Iris pigment epithelial cell (primary cell): ENCODE measurements at regions not wholly inside any gene's neighbourhood (a gene's known extent, or its start where the extent isn't known, plus 50 kb on each side); places are given as distances from the start of the nearest gene placed in this dataset.

ENCODE experiments used
- DNase-seq: peaks from one replicate; pipeline ENCODE4 v3.0.0-alpha.2; 2011; ENCODE audit warnings: low read depth

DNA sequence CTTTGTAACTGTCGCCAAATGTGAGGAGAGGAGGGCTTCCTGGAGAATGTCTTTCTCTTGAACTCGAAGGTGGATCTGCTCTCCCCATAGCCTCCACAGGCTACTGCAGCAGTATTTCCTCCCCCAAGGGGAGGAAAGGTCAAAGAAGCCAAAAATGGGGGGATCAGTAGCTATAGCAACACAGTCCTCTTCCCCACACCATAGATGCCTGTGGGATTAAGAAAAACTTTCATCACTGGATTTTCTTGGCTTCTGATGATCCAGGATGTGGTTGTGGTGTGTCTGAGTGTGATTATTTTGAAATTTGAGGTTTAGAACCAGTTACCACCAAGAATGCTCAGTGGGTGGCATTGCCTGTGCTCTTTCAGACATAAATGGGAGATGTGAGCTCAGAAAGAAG lies 140.1 kb upstream of the SPACA1 start:
- peak; percentile 86 for DNase-seq

DNA sequence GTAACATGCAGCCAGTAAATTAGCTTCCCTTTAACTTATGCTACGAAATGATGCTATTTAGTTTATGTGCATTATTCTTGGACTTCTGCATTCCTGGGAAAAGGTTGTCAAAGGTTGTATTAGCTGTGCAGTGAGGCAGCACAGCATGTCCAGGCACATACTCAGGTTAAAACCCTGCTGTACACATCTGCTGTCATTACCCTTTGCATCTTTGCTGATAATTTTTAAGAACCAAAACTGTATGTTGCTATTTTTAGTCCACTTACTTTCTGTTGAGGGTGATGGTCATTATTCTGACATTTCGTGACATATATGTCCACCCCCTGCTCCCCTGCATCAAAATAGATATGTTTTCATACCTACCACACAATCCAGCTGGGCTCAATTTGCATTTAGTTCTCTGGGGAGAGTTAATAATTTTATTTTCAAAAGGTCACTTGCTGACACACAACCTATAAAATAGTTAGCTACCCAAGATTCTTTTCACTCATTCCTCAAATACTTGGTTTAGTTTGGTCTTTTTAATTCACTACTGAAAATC lies 142.5 kb upstream of the SPACA1 start:
- DNase-seq = no peak

DNA sequence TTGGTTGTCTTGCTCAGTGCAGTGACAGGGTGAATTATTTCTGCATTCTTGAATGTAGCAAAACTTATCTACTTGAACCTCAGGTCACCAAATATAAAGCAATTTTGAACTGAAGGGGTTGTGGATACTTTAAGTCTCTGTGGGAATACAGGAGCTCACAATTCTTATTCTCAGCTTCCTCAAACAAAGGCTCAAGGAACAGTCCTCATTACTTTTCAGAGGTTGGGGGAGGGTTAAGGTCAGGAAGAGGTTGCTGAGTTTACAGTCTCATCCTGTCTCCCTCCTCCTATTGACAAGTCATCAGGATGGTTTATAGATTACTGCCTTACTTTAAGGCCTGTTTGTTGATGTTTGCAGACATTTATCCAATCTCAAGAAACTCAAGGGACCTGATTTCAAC lies 143.6 kb upstream of the SPACA1 start:
- no peak for DNase-seq

DNA sequence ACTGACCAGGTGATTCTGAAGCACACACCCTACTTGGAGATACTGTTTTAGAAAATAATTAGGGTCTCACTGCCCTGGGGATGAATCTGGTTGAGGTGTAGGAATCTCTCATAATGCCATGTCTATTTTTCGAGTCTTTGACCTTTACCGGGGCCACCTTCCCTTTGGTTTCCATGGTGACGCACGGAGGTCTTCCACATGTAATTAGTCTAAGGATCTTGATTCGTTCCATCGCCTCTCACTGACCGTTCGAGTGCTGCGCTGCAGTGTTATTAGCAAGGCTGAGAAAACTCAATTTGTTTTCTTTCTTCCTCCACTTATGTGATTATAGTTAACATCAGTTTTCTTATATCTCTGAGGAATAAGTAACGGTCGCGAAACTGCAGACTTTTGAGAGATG lies 144.3 kb upstream of the SPACA1 start:
- DNase-seq = no peak

DNA sequence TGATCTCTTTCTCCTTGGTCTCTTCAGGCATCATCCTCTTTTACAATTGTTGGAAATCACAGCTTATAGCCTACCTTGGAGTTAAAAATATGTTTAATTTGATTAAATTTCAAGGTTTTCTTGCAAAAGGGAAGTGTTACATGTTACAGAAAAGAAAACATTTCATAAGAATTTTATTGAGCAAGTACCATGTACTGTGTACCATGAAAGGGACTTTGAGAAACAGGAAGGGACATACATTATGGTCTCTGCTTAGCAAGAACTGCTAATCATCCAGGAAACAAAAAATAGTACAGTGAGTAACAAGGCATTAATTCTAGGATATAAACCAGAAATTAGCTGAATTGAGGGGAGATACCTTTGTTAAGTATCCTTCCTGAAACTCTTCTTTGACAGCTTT lies 145.3 kb upstream of the SPACA1 start:
- DNase-seq = no peak

DNA sequence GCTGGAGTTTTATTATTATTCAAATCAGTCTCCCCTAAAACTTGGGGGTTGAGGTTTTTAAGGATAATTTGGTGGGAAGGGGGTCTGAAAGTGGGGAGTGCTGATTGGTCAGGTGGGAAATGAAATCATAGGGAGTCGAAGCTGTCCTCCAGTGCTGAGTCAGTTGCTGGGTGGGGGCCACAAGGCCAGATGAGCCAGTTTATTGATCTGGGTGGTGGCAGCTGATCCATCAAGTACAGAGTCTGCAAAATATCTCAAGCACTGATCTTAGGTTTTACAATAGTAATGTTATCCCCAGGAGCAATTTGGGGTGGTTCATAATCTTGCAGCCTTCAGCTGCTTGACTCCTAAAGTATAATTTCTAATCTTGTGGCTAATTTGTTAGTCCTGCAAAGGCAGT lies 146.0 kb upstream of the SPACA1 start:
- DNase-seq = no peak

DNA sequence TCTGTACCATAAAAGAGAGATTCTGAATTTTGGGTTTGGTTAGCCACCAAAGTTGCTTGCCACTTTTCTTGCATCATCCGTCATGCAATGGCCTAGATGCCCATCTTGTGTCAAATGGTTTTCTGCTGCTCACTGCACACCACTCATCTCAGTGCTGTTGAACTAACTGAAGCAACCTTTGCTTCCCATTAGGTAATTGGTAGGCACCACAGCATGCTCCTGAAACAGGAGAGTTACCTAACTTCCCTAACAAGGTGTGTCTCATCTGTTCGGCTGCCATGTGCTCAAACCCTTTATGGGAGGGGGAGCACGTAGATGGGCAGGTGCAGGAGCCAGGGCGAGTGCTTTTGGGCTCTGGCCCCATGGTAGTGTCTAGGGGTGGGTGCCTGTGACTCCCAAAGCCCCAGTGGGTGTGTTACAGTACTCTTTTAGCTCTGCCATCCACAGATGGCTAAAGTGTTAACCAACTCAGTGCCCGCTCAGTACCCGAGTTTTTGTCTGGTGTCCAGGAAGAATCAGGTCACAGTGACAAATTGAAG lies 147.4 kb upstream of the SPACA1 start:
- no peak for DNase-seq

DNA sequence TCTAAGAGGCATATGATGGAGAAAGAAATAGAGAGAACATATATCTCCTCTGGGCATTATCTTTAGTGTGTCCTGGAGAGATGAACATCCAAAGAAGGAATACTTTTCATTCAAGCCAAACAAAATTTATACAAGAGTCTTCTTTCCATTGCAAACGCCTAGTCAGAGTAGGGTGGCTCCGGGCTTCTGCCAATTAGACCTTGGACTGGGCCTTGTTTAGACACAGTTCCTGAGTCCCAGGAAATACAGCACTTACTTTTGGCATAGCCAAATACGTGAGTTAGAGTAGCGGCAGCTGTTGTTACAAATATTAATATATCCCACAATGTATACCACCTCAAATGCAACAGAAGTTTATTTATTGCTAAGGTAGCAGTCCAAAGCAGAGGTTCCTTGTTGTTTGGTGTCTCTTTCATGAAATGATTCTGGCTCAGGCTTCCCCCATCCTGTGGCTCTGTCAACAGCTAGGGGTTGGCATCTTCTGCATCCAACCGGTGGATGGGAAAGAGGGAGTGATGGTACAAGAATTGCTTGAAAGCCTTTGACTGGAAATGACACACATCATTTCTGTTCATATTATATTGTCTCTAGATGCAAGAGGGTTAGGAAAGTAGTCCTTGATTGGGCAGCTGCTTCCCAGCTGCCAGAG lies 148.0 kb upstream of the SPACA1 start:
- no peak for DNase-seq

DNA sequence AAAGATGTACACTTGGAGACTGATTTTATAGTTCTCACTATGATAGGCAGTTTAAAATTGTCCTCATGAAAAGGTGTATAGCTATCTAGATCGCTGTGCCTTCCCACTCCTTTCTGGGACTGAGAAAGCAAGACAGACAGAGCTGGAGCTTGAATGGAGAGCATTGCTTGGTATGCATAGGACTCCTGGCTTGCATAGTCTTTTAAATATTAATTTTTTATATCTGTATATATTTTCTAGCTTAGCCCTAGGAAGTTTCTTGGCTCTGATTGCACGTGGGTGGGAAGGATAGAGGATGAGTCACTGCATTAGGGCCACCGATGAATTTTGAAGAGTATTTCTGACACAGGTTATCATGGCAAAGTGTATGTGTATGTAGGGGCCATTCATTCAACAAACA lies 150.0 kb upstream of the SPACA1 start:
- DNase-seq = peak; percentile 59

DNA sequence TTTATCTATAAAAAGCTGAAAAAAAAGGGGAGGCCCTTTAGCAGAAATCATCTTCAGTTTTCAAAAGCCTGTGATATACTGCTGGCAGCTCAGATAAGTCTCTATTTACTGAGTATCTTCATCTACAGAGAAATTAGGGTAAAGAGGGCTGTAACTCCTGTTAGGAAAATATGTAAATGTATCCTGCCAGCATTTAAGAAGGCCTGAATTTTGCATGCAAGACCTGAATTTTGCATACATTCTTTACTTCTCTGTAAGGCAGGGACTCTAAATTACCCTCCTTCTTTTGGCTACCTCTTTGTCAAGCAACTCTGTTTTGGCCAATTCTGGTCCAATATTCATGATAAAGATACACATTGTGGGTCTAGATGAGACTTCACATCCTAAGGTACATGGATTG lies 150.6 kb upstream of the SPACA1 start:
- DNase-seq = no peak

DNA sequence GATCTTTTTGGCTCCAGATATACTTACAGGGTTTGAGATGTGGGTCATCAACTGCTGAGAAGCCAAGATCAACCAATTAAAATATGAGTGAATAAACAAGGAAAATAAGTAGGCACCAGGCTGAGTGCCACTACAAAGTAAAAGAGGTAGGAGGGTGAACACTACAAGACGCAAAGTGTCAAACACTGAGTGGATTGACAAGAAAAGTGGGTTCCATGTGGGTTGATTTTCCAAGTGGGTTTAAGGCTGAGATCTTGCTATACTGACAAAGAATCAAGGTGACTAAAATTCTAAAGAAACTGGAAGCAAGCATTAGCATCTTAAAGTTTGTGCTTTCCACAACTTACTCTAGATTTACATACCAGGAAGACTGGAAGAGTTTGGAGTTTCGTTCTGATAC lies 160.4 kb upstream of the SPACA1 start:
- no peak for DNase-seq

DNA sequence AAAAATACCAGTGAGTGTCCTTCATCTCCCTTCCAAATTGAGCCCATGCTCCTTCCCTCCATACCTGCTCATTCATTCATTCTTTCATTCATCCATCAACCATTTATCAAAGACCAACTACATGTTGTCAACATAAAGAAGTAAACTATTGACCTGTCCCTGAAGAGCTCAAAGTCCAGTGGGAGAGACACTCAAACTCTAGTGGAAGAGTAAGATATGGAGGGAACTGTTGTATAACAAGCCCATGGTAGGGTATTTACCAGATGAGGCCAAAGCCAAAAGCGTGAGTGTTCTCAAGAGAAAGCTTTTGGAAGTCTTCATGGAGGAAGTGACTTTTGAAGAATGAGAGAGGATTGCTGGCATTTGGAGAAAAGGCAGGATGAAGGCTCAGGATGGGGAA lies 163.4 kb upstream of the SPACA1 start:
- DNase-seq = no peak

DNA sequence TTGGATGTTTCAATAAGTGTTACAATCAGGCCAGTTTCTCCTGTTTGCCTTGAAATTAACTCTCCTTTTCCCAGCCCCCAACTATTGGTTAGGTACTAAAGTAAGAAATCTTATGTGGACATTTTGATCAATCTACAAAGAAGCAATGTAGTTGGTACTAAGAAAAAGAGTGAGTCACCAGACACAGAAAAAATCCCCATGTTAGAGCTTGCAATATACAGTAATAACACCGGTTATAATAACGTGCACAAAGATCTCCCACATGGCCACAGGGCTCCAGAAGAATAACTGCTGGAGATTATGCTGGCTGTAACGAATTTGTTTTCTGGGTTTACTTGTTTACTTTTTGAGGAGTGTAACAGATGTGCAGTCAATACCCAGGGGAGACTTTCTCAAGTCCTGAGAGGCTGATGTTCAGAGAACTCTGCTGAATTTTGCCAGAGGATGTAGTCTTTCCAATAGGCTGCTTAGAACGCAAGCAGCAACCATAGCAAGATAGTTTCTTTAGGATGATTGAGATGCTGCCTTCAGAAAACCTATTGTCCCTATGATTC lies 166.2 kb upstream of the SPACA1 start:
- no peak for DNase-seq

DNA sequence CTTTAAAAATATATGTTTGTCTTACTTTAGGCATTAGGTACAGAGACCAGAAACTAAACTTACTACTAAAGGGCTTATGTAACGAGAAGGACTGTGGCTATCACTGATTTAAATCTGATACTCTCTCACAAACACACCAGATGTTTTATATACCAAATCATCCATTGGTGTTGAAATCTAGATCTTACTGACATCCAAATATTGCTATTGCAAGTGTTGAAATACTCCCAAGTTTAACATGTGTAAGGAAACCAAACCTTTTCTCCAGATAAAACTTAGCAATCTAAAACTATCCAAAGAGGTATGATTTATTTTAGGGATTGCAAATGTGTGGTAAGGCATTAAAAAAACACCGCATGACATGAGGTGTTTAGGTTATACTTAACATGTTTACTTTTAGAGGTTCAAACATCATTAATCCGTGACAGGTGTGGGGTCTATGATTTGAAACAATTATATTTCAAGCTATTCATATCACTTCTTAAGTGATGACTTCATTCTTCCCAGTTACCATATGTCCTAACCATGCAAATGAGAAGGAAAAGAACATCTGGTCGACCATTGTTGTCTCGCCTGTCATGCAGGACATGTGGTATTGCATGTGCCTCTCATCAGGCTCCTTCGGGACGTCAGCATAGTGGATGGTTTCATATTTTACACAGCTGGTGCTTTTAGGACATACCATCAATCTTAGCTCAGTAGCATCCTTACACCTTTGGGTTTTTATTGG lies 168.3 kb upstream of the SPACA1 start:
- no peak for DNase-seq

DNA sequence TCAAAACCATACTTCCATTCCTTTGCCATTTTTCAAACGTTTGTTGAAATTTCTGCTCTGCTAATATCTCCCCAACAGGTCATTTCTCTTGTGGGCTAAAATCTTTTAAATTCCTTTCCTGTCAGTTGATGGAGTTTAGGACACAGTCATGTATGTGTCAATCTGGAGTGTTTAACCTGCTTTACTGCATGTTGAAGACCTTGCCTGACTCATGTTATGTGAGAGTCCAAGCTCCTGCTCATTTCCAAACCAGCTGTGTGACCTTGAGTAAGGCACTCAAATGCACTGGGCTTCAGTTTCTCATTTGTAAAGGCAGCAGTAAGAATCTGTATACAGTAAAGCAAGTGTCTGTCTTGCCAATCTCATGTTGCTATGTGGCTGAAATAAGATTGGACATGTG lies 171.9 kb upstream of the SPACA1 start:
- DNase-seq = no peak

DNA sequence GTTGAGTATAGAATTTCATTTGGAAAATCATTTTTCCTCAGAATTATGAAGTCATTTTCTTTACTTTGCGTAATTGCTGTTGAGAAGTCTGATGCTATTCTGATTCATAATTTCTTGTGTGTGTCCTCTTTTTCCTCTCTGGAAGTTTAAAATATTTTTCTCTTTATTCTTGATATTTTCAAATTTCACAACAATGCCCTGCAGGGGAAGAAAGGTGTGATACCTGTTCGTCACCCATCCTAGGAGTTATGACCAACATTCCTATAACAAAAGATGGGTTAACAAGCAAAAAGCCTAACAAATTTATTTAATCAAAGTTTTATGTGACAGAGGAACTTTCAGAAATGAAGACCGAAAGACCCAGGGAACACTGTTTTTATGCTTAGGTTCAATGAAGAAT lies 171.5 kb upstream of the AKIRIN2 start:
- no peak for DNase-seq

DNA sequence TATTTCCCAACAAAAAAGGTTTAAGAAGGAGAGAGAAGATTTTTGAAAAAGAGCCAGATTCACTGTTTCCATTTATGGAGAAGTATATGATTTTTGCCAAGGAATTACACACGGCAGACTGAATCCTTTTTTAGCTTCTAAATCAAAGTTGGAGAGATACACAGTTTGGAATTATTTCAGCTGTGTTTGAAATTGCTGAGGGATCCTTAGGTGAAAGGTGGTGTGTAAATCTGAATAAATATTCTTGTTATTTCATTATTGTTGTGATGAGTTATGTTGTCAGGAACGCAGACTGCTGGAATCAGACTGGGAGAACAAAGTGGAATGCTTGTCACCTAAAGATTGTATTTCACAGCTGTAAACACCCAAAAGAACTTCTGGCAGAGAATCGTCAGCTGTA lies 168.5 kb upstream of the AKIRIN2 start:
- DNase-seq = peak; percentile 15

DNA sequence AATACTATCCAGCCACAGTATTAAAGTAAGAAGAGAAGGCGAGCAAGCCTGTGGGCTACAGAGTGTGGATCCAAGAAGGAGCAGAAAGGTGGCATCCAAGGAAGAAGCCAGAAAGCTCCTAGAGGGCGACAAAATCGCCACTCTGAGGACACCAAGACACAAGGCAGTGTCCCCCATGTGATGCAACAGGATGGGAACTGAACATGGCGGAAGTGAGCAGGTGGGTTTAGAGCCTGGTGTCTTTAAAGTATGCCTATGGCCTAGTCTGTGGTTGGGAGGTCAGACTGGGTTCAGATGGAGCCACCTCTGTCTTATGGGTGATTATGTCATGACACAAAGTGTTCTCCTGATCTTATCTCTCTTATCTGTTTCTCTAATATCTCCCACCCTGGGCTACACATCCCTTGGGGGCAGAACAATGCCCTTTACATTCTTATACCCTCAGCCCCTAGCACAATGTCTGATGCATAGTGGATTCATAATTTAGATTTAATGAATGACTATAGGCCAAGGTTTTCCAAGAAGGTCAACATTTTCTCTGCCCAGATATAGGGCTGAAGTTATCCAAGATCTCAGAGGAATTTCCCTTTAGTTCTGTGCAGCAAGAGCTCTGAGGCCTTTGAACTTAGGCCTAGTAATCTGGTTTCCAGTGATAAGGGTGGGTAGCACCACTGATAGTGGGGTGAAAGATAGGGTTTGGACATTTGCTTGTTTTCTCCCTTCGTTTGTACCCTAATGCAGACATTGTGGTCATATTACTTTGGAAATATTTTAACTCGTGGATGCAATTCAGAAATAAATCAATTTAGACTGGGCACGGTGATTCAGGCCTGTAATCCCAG lies 167.3 kb upstream of the AKIRIN2 start:
- no peak for DNase-seq

DNA sequence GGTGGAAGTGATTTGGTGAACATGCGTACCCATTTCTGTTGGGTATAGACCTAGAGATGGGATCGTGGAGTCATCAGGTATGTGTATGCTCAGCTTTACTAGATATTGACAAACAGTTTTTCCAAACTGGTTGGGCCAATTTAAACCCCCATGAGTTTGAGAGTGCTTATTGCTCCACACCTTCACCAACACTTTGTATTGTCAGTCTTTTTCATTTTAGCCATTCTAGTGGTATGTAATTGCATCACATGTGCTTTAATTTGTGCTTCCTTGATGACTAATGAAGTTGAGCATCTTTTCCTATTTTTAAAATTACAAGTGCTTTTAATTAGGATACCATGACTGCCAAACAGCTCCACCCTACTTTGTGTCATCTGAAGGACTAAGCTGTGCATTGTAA lies 158.9 kb upstream of the AKIRIN2 start:
- DNase-seq = no peak

DNA sequence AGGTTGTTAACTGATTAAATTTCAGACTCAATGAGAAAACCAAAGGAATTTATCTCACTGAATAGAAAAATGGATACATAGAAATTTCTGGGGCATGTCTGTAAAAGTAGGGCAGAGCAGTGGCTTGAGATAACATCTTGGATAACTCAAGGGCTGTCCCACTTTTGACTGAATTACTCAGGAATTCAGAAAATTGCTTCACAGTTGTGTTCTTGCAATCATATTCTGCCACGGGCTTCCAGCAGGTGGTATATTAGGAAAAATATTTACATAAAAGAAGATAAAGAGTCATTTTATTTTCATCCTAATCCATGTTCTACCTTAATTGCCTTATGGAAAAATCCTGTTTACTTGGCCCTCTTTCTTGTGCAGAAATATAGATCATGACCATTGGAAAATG lies 156.4 kb upstream of the AKIRIN2 start:
- peak; percentile 32 for DNase-seq

DNA sequence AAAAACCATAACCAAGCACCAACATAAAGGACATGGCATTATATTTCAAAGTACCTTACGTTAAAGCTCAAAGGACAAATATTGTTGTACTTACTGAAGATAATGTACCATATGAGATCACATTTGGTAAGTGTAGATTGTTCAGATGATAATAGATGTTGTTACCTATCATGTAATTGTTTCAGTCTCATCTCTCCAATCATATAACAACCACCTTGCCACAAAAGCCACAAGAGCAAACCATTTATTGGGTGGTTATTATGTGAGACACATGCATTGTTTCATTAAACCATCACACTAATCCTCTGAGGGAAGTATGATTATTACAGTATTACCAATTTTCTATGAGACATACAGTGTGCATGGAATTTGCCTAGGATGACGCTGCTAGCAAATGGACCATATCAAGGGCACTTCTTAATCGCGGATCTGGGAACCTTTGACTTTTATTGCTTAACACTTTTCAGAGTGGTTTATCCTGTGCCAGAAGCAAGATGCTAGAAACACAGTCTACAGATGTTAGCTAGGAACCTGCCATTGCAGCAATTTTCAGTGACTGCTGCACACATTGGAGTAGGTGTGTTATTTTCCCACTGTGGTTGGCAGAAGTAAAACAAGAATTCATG lies 149.8 kb upstream of the AKIRIN2 start:
- no peak for DNase-seq

DNA sequence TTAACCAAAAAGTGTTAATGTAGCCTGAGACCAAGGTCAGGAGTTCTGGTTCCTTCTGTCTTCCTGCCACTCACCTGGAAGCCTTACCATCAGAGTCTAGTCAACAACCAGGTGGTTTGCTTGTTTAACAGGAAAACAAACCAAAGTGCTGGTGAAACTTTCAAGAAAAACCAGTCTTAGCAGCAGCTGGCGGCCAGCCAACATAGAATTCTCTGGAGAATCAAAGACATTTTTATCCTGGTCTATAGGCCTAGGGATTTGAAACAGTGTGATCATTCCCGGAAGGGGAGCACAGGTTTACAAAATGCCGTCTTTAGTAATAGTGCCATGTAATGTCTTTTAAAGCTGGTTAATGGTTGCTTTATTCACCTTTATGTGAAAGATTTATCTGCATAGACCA lies 146.6 kb upstream of the AKIRIN2 start:
- DNase-seq = no peak
